OCI-LY7 (cell line): ENCODE measurements at regions not wholly inside any gene's neighbourhood (a gene's known extent, or its start where the extent isn't known, plus 50 kb on each side); places are given as distances from the start of the nearest gene placed in this dataset.

ENCODE experiments used
- BruUV-seq: library from RNA; stranded (reverse); fragments of 400-500 nt; replicated peaks from 2 replicates; lab custom pipeline; 2021; lab: Mats Ljungman, UMichigan
- CTCF ChIA-PET: fragments of 300-600 bp; sonication (Branson Sonifier 250); formaldehyde crosslinking; loops from one replicate; lab custom pipeline; 2022; ENCODE audit warnings: antibody characterized with exemption; ENCODE audit not compliant: unreplicated experiment; lab: Charles Lee
- POLR2A ChIA-PET: fragments of 300-600 bp; sonication (Branson Sonifier 250); formaldehyde crosslinking; loops from one replicate; lab custom pipeline; 2022; ENCODE audit warnings: antibody characterized with exemption; lab: Charles Lee
- DNase-seq: peaks from one replicate; pipeline ENCODE4 v3.0.0-alpha.2; 2015; ENCODE audit warnings: low spot score
- H2AFZ ChIP-seq: fragments of 200-600 bp; sonication (generic), shearing (Covaris generic); 2 replicates; pipeline ENCODE4 v1.6.1; 2014; ENCODE audit warnings: mild to moderate bottlenecking, antibody characterized with exemption, low read length, moderate library complexity
- H3K27ac ChIP-seq: fragments of 200-600 bp; sonication (generic); 2 replicates; pipeline ENCODE4 v1.5.1; 2014; ENCODE audit warnings: mixed run types, low read depth, mild to moderate bottlenecking, moderate library complexity, low read length, inconsistent platforms; ENCODE audit not compliant: poor library complexity, severe bottlenecking
- H3K36me3 ChIP-seq: fragments of 200-600 bp; sonication (generic); 2 replicates; pipeline ENCODE4 v1.6.1; 2014; ENCODE audit warnings: mild to moderate bottlenecking, antibody characterized with exemption, low read length, moderate library complexity, mixed read lengths; ENCODE audit not compliant: insufficient read depth
- H3K4me1 ChIP-seq: fragments of 200-600 bp; sonication (generic); 2 replicates; pipeline ENCODE4 v1.5.1; 2014; ENCODE audit warnings: mild to moderate bottlenecking, low read length; ENCODE audit not compliant: insufficient read depth, poor library complexity, severe bottlenecking
- H3K4me2 ChIP-seq: fragments of 200-600 bp; sonication (generic); 2 replicates; pipeline ENCODE4 v1.6.1; 2014; ENCODE audit warnings: mild to moderate bottlenecking, low read length
- H3K4me3 ChIP-seq: fragments of 200-600 bp; sonication (generic); 2 replicates; pipeline ENCODE4 v1.5.1; 2014; ENCODE audit warnings: mild to moderate bottlenecking, low read depth, low read length; ENCODE audit not compliant: poor library complexity, severe bottlenecking
- H3K79me2 ChIP-seq: fragments of 200-600 bp; sonication (generic); 2 replicates; pipeline ENCODE4 v1.6.1; 2016; ENCODE audit warnings: low read depth, mild to moderate bottlenecking, low read length, moderate library complexity, mixed read lengths; ENCODE audit not compliant: insufficient read depth
- H3K9me2 ChIP-seq: fragments of 200-600 bp; sonication (generic); 2 replicates; pipeline ENCODE4 v1.6.1; 2016; ENCODE audit warnings: mild to moderate bottlenecking, low read length, mixed read lengths; ENCODE audit not compliant: insufficient read depth
- H3K9me3 ChIP-seq: fragments of 200-600 bp; sonication (generic); 2 replicates; pipeline ENCODE4 v1.6.1; 2014; ENCODE audit warnings: mild to moderate bottlenecking, mixed run types, low read length, mixed read lengths
- H4K20me1 ChIP-seq: fragments of 200-600 bp; sonication (generic); 2 replicates; pipeline ENCODE4 v1.6.1; 2014; ENCODE audit warnings: mild to moderate bottlenecking, antibody characterized with exemption, low read length, moderate library complexity, mixed read lengths; ENCODE audit not compliant: insufficient read depth
- EZH2phosphoT487 ChIP-seq: fragments of 200-600 bp; sonication (generic); IDR thresholded peaks from 2 replicates; pipeline ENCODE4 v1.6.1; 2018; ENCODE audit warnings: low read depth, borderline replicate concordance, mild to moderate bottlenecking, mixed run types, antibody characterized with exemption, low read length, moderate library complexity, mixed read lengths
- intact Hi-C: fragments of 100-400 bp; cut with micrococcal nuclease; formaldehyde crosslinking; loops from one replicate; pipeline ENCODE4 v1.10.0; 2022; ENCODE audit not compliant: unreplicated experiment
- TF ChIP-seq, protein P1 (sequence below): fragments of 200-600 bp; sonication (generic); conservative IDR thresholded peaks from 2 replicates; pipeline ENCODE4 v1.5.1; 2014; ENCODE audit warnings: mild to moderate bottlenecking, antibody characterized with exemption, low read length, moderate library complexity, mixed read lengths

- no peak for DNase-seq
- ChIA-PET CTCF (no interaction called here), POLR2A (no interaction called here)
- Histone ChIP-seq H3K27ac (no peak overlapping the region), H3K4me1 (no peaks in the 10 kb centered on the region), H3K4me2 (no peak overlapping the region), H4K20me1 (no peaks in the 10 kb centered on the region), H3K4me3 (no peak overlapping the region), H2AFZ (no peak overlapping the region), H3K36me3 (no peaks in the 10 kb centered on the region), H3K79me2 (no peaks in the 10 kb centered on the region), H3K9me2 (no peaks in the 10 kb centered on the region), H3K9me3 (no peaks in the 10 kb centered on the region)
- no peak for TF ChIP-seq EZH2phosphoT487
- TF ChIP-seq, protein P1, sequence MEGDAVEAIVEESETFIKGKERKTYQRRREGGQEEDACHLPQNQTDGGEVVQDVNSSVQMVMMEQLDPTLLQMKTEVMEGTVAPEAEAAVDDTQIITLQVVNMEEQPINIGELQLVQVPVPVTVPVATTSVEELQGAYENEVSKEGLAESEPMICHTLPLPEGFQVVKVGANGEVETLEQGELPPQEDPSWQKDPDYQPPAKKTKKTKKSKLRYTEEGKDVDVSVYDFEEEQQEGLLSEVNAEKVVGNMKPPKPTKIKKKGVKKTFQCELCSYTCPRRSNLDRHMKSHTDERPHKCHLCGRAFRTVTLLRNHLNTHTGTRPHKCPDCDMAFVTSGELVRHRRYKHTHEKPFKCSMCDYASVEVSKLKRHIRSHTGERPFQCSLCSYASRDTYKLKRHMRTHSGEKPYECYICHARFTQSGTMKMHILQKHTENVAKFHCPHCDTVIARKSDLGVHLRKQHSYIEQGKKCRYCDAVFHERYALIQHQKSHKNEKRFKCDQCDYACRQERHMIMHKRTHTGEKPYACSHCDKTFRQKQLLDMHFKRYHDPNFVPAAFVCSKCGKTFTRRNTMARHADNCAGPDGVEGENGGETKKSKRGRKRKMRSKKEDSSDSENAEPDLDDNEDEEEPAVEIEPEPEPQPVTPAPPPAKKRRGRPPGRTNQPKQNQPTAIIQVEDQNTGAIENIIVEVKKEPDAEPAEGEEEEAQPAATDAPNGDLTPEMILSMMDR = no peak
- no TSS peak for BruUV-seq
- intact Hi-C loops = no loop called here
Measured at GRCh38 chr6:19298421-19298820, 538.7 kb upstream of the ID4 start.

- no peaks in the 10 kb centered on the region for H3K9me3 ChIP-seq
- no peaks in the 10 kb centered on the region for H3K79me2 ChIP-seq
- no peak overlapping the region for H3K4me2 ChIP-seq
- no peaks in the 10 kb centered on the region for H4K20me1 ChIP-seq
- no TSS peak for BruUV-seq
- DNase-seq = no peak
- no peak overlapping the region for H3K4me3 ChIP-seq
- CTCF ChIA-PET = no interaction called here
- intact Hi-C loops = no loop called here
- TF ChIP-seq EZH2phosphoT487 = no peak
- TF ChIP-seq, protein P1 = no peak
- H3K9me2 ChIP-seq = no peaks in the 10 kb centered on the region
- POLR2A ChIA-PET = interaction anchor here (0.5 to 1.2 kb wide), 5 partner anchors 8 to 159 kb away, joined by 3 to 4 read pairs (median 3); no protein-coding TSS in a partner anchor
- no peak overlapping the region for H3K27ac ChIP-seq
- no peak overlapping the region for H2AFZ ChIP-seq
- H3K4me1 ChIP-seq = no peaks in the 10 kb centered on the region
- H3K36me3 ChIP-seq = no peaks in the 10 kb centered on the region
Measured at GRCh38 chr6:19299129-19299528, 538.0 kb upstream of the ID4 start.

GRCh38 chr6:19301980-19302379, 535.2 kb upstream of the ID4 start:
- H3K4me3 ChIP-seq = no peak overlapping the region
- ChIA-PET POLR2A (interaction anchor here (0.6 to 0.7 kb wide), 4 partner anchors 21 to 690 kb away, joined by 4 to 8 read pairs (median 5); no protein-coding TSS in a partner anchor), CTCF (interaction anchor here (0.6 kb wide), 1 partner anchor 14 kb away, joined by 3 read pairs; no protein-coding TSS in a partner anchor)
- H3K36me3 ChIP-seq = no peaks in the 10 kb centered on the region
- BruUV-seq = no TSS peak
- no peaks in the 10 kb centered on the region for H3K9me3 ChIP-seq
- H3K4me2 ChIP-seq = no peak overlapping the region
- intact Hi-C loops = no loop called here
- H3K4me1 ChIP-seq = no peaks in the 10 kb centered on the region
- H3K79me2 ChIP-seq = no peaks in the 10 kb centered on the region
- no peaks in the 10 kb centered on the region for H4K20me1 ChIP-seq
- no peak overlapping the region for H2AFZ ChIP-seq
- H3K9me2 ChIP-seq = no peaks in the 10 kb centered on the region
- TF ChIP-seq, protein P1 = no peak
- no peak for TF ChIP-seq EZH2phosphoT487
- H3K27ac ChIP-seq = no peak overlapping the region
- no peak for DNase-seq
